ENCODE measurements at regions not wholly inside any gene's neighbourhood (a gene's known extent, or its start where the extent isn't known, plus 50 kb on each side); places are given as distances from the start of the nearest gene placed in this dataset.

DNA sequence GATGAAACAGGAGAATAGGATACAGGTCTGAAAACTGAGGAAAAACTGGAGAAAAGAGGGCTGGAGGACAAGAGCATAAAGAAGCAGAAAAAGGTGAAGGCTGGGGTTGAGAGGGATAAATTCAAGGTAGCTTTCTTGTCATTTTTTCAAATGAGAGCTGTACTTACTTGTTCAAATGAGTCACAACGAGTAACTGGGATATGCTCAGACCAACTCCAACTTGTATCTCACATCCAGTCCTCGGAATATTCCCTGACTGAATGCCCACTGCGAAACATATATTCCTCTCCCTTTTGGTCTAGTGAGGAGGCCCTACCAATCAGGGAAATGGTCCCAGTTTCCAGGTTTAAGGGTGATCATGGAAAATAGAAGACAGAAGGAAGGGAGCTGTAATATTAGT lies 343.4 kb downstream of the HHIPL2 start:
- TF ChIP-seq, protein P1, sequence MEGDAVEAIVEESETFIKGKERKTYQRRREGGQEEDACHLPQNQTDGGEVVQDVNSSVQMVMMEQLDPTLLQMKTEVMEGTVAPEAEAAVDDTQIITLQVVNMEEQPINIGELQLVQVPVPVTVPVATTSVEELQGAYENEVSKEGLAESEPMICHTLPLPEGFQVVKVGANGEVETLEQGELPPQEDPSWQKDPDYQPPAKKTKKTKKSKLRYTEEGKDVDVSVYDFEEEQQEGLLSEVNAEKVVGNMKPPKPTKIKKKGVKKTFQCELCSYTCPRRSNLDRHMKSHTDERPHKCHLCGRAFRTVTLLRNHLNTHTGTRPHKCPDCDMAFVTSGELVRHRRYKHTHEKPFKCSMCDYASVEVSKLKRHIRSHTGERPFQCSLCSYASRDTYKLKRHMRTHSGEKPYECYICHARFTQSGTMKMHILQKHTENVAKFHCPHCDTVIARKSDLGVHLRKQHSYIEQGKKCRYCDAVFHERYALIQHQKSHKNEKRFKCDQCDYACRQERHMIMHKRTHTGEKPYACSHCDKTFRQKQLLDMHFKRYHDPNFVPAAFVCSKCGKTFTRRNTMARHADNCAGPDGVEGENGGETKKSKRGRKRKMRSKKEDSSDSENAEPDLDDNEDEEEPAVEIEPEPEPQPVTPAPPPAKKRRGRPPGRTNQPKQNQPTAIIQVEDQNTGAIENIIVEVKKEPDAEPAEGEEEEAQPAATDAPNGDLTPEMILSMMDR (IDR thresholded peaks at IDR 0.05; ENCODE audit: insufficient read depth, low read depth, low read length), result no peak
- no peak for TF ChIP-seq EZH2 (IDR thresholded peaks at IDR 0.05; ENCODE audit: insufficient read depth, low read length)
